Frontal cortex (tissue), 3 donors: ENCODE measurements at regions not wholly inside any gene's neighbourhood (a gene's known extent, or its start where the extent isn't known, plus 50 kb on each side); places are given as distances from the start of the nearest gene placed in this dataset.

Source experiments
- DNase-seq, 2 donors: peaks; one replicate each; pipeline ENCODE4 v3.0.0; 2012; ENCODE audit warnings: low spot score in 2 of 2
- FAIRE-seq: peaks from 2 replicates; lab custom pipeline; 2012; peaks lifted over from hg19 to GRCh38; lab: Jason Lieb, UNC
- donor health status: control.
- donor health status: control.
- donor health status: control.

DNA sequence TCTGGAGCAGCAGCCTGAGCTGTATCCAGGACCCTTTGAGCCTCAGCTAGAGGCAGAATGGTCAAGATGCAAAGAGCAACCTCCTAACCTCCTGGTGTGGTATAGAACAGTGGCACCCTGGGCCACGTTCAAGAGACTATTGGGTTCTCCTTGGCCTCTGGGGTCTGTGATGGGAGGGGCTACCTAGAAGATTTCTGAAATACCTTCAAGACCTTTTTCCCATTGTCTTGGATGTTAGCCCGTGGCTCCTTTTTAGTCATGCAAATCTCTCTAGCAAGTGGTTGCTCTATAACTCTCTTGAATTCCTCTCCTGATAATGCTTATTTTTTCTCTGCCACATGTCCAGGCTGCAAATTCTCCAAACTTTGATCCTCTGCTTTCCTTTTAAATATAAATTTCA is 106.3 kb upstream of the SULT1C3 start:
- FAIRE-seq (no peak), DNase-seq (no peak)

DNA sequence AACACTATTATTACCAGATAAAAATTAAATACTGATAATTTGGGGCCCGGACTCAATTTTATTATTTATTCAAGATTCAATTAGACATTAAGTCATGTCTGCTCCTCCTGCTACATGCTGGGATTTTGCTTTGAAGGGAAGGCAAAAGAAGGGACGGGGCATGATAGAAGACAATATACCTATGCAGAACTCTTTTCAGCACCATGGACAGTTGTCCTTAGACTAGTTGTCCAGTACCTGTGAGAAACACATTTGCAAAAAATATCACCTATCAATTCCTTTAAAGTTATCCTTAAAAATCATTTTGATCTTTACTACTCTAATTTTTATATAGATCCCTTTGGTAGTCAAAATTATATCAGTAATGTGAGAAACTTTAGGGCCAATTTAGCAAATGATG is 100.2 kb upstream of the SULT1C3 start:
- DNase-seq = no peak
- FAIRE-seq = no peak

GRCh38 chr2:108145557-108146326 is 94.0 kb upstream of the SULT1C3 start:
- FAIRE-seq = no peak
- DNase-seq = no peak

GRCh38 chr2:108148555-108148954 is 91.2 kb upstream of the SULT1C3 start:
- DNase-seq (no peak), FAIRE-seq (no peak)

- no peak for FAIRE-seq
- DNase-seq = no peak
Observed at GRCh38 chr2:108154366-108155061, 85.3 kb upstream of the SULT1C3 start.

GRCh38 chr2:108161298-108161697 is 78.5 kb upstream of the SULT1C3 start:
- FAIRE-seq (no peak), DNase-seq (no peak)

DNA sequence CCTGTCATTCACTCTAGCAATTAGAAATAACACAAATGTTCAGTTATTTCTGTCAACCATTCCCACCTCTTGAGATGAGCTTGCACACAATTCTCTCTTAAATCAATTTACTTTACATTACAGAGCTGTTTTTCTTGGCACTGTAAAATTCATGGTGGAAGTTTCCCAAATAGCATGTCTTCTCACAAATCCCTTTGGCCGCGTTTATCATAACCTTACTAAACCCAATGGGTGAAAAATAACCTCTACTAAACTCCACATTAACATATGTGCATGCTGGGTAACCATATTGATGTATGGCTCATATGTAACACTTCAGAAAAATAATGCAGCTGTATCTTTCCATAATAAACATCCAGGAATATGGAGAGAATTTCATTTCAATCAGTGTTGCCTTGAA is 75.5 kb upstream of the SULT1C3 start:
- FAIRE-seq = no peak
- no peak for DNase-seq

- DNase-seq (no peak), FAIRE-seq (no peak)
Observed at GRCh38 chr2:108165729-108166128, 74.0 kb upstream of the SULT1C3 start.

DNA sequence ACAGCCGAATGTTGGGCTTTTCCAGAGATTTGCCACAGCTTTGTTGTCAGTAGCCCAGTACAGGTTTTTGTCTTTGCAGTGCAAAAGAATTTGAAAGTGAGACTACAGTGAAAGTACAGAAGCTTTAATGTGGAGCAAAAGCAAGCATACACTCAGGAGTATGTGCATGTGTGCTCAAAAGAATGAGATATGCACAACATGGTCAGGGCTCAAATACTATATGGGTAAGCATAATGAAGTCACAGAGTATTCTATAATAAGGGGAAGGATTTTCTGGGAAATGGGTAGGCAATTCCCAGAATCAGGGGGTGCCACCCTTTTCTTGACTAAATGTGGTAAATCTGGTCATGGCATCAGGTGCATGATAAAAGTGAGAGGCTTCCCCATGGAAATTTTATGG is 72.1 kb upstream of the SULT1C3 start:
- FAIRE-seq = no peak
- DNase-seq = no peak

DNA sequence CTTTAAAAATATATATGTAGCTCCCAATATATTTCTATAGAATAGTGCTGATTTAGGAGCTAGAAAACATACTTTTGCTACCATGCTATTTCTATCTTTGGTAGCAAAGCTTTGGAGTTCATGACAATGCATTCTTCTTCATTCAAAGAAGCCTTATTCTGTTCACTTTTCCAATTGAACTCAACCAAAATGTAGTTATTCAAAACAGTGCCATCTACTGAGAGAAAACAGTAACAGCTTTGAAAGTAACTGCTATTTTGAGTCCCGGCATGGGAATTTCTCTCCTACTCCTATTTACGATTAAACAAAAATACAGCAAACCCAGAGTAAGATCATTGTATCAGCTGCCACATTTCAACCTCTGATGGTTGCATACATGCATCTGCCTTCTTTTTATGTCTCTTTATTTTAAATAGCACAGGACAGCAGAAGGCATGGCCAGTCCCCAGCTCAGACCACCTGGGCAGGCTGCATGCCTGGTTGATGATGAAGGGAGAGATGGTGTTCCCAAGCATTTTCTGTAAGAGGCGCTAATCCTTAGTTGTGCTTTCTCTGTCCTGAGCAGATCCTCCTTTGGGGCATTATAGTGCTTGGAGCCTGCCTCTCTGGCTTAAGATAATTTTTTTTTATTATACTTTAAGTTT is 69.7 kb upstream of the SULT1C3 start:
- DNase-seq (peak in 1 of 2 donors; percentile 7), FAIRE-seq (peak; percentile 65)

DNA sequence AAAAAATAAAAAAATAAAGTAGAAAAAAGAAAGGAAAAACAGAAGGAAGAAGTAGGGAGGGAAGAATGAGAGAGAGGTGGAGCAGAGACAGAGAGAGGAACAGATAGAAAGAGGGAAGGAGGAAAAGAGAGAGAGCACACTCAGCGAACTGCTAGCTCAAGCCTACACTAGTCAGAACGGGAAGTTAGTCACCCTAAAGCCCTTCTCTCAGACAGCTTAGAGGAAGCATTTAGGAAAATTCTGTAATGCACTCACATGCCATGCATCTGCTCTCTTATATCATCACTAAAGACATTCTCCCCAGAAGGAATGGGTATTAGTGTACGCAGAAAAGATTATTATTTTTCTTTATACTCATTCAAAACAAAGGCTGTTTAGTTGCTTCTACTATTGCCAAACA is 68.1 kb upstream of the SULT1C3 start:
- no peak for FAIRE-seq

GRCh38 chr2:108182489-108182888 is 57.3 kb upstream of the SULT1C3 start:
- FAIRE-seq (no peak), DNase-seq (no peak)

More for the DNA sequence above, 68.1 kb upstream of the SULT1C3 start:
- DNase-seq = no peak

DNA sequence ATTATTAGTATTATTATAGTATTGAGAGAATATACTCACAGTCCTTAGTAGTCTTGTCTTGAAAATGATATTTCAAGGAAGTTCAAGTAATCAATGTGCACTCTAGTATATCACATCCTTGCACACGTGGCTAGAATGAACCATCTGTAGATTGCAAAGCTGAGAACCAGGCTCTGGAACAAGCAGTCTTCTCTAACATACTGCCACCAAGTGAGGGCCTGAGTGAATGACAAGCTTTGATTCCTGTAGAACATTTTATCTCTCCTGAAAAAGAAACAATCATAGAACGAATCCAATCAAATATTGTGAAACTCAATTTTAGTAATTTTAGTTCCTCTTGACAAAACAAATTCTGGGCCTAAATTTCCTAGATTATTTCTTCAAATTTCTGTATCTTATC is 55.3 kb upstream of the SULT1C3 start:
- FAIRE-seq = no peak
- no peak for DNase-seq

GRCh38 chr2:108189316-108189715 is 50.5 kb upstream of the SULT1C3 start:
- DNase-seq (no peak), FAIRE-seq (no peak)
